ENCODE measurements at regions not wholly inside any gene's neighbourhood (a gene's known extent, or its start where the extent isn't known, plus 50 kb on each side); places are given as distances from the start of the nearest gene placed in this dataset.

GRCh38 chr7:52659178-52659577 lies 376.3 kb upstream of the POM121L12 start:
- H3K4me3 ChIP-seq = no peak overlapping the region
- no peak for TF ChIP-seq CTCF (IDR thresholded peaks at IDR 0.05)
- peaks cover 7% of the 10 kb centered on the region for H3K9me3 ChIP-seq
- no peaks in the 10 kb centered on the region for H3K27me3 ChIP-seq
- intact Hi-C loops (cut with DNase I) = no loop called here
- H3K4me1 ChIP-seq = no peaks in the 10 kb centered on the region
- ATAC-seq = no peak
- no peaks in the 10 kb centered on the region for H3K36me3 ChIP-seq
- no peak overlapping the region for H3K27ac ChIP-seq
- DNase-seq = no peak

- no peaks in the 10 kb centered on the region for H3K27me3 ChIP-seq
- ATAC-seq (no peak), DNase-seq (no peak)
- peaks cover 7% of the 10 kb centered on the region for H3K9me3 ChIP-seq
- H3K27ac ChIP-seq = no peak overlapping the region
- no peaks in the 10 kb centered on the region for H3K36me3 ChIP-seq
- H3K4me1 ChIP-seq = no peaks in the 10 kb centered on the region
- no peak for TF ChIP-seq CTCF (IDR thresholded peaks at IDR 0.05)
- no peak overlapping the region for H3K4me3 ChIP-seq
- intact Hi-C loops (cut with DNase I) = no loop called here
Observed at GRCh38 chr7:52656098-52656497, 379.3 kb upstream of the POM121L12 start.

GRCh38 chr7:52652621-52653020 lies 382.8 kb upstream of the POM121L12 start:
- no peaks in the 10 kb centered on the region for H3K36me3 ChIP-seq
- DNase-seq = no peak
- H3K27me3 ChIP-seq = no peaks in the 10 kb centered on the region
- H3K4me1 ChIP-seq = no peaks in the 10 kb centered on the region
- no peaks in the 10 kb centered on the region for H3K9me3 ChIP-seq
- TF ChIP-seq CTCF (IDR thresholded peaks at IDR 0.05) = no peak
- no peak for ATAC-seq
- H3K4me3 ChIP-seq = no peak overlapping the region
- intact Hi-C loops (cut with DNase I) = no loop called here
- H3K27ac ChIP-seq = no peak overlapping the region

GRCh38 chr7:52648872-52649271 lies 386.6 kb upstream of the POM121L12 start:
- Histone ChIP-seq H3K36me3 (no peaks in the 10 kb centered on the region), H3K4me3 (no peak overlapping the region), H3K4me1 (no peaks in the 10 kb centered on the region), H3K27ac (no peak overlapping the region), H3K9me3 (no peaks in the 10 kb centered on the region), H3K27me3 (no peaks in the 10 kb centered on the region)
- TF ChIP-seq CTCF (IDR thresholded peaks at IDR 0.05) = no peak
- ATAC-seq = no peak
- intact Hi-C loops (cut with DNase I) = no loop called here
- no peak for DNase-seq

GRCh38 chr7:52647046-52647445 lies 388.4 kb upstream of the POM121L12 start:
- Histone ChIP-seq H3K27me3 (no peaks in the 10 kb centered on the region), H3K27ac (no peak overlapping the region), H3K4me1 (no peaks in the 10 kb centered on the region), H3K9me3 (no peaks in the 10 kb centered on the region), H3K4me3 (no peak overlapping the region), H3K36me3 (no peaks in the 10 kb centered on the region)
- intact Hi-C loops (cut with DNase I) = no loop called here
- ATAC-seq (no peak), DNase-seq (no peak)
- no peak for TF ChIP-seq CTCF (IDR thresholded peaks at IDR 0.05)

GRCh38 chr7:52639981-52640380 lies 395.5 kb upstream of the POM121L12 start:
- intact Hi-C loops (cut with DNase I) = no loop called here
- H3K27me3 ChIP-seq = no peaks in the 10 kb centered on the region
- no peaks in the 10 kb centered on the region for H3K4me1 ChIP-seq
- TF ChIP-seq CTCF (IDR thresholded peaks at IDR 0.05) = no peak
- ATAC-seq (no peak), DNase-seq (no peak)
- H3K36me3 ChIP-seq = no peaks in the 10 kb centered on the region
- H3K27ac ChIP-seq = no peak overlapping the region
- no peak overlapping the region for H3K4me3 ChIP-seq
- H3K9me3 ChIP-seq = no peaks in the 10 kb centered on the region
